ENCODE measurements at regions not wholly inside any gene's neighbourhood (a gene's known extent, or its start where the extent isn't known, plus 50 kb on each side); places are given as distances from the start of the nearest gene placed in this dataset.

DNA sequence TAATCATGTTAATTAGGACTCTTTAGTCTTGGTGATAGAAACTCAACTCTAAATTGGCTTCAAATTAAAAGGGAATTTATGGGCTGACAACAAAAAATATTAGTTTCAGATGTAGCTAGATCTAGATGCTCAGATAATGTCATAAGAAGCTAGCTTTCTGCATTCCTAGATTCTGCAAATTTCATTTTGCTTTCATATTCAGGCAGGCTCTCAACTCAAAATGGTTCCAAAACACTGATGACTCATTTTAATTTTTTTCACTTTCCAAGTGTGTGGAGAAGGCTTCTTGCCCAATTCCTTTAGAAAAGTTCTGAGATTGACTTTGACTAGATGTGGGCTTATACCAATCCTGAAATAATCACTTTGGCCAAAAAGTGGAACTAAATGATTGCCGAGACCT is 236.7 kb upstream of the GOT2 start:
- Histone ChIP-seq H3K9me2 (ENCODE audit: insufficient read depth) (no peaks in the 10 kb centered on the region), H4K20me1 (ENCODE audit: insufficient read depth) (no peaks in the 10 kb centered on the region), H3K4me3 (no peak overlapping the region), H2AFZ (no peak overlapping the region), H3K9me3 (ENCODE audit: insufficient read depth, low read depth) (no peaks in the 10 kb centered on the region), H3K79me2 (ENCODE audit: low read depth) (no peaks in the 10 kb centered on the region), H3K36me3 (ENCODE audit: low read depth) (no peaks in the 10 kb centered on the region), H3K4me1 (replicated peaks; ENCODE audit: insufficient read depth) (no peaks in the 10 kb centered on the region), H3K27ac (no peak overlapping the region), H3F3A (ENCODE audit: insufficient read depth, low read depth) (no peaks in the 10 kb centered on the region), H3K27me3 (ENCODE audit: insufficient read depth, low read depth) (no peaks in the 10 kb centered on the region), H3K4me2 (no peak overlapping the region)
- POLR2A ChIA-PET (ENCODE audit: unreplicated experiment), result no interaction called here
- DNase-seq, result no peak
- CTCF ChIA-PET, result no interaction called here
- no peak for TF ChIP-seq EZH2 (IDR thresholded peaks at IDR 0.05; ENCODE audit: low read depth)
- TF ChIP-seq, protein P1, sequence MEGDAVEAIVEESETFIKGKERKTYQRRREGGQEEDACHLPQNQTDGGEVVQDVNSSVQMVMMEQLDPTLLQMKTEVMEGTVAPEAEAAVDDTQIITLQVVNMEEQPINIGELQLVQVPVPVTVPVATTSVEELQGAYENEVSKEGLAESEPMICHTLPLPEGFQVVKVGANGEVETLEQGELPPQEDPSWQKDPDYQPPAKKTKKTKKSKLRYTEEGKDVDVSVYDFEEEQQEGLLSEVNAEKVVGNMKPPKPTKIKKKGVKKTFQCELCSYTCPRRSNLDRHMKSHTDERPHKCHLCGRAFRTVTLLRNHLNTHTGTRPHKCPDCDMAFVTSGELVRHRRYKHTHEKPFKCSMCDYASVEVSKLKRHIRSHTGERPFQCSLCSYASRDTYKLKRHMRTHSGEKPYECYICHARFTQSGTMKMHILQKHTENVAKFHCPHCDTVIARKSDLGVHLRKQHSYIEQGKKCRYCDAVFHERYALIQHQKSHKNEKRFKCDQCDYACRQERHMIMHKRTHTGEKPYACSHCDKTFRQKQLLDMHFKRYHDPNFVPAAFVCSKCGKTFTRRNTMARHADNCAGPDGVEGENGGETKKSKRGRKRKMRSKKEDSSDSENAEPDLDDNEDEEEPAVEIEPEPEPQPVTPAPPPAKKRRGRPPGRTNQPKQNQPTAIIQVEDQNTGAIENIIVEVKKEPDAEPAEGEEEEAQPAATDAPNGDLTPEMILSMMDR (conservative IDR thresholded peaks at IDR 0.05), result no peak
- intact Hi-C loops (cut with micrococcal nuclease; ENCODE audit: unreplicated experiment), result no loop called here
- no TSS peak for BruUV-seq (replicated peaks)

DNA sequence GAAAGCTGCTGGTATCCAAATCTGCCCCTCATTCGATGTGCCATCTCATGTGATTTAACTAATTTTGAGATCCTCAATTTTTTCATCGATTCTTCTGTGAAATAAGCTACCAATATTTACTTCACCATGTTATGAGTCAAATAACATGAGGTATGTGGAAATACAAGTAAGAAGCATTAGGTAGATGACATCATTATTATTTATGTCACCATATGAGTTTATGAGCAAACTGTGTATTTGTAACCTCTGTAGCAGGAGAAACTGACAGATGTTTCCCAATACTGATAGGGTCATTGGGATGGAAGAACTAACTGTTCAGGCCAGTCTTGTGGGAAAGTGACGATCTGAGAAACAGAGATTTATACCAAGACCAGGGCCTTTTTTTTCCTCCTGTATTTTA is 229.4 kb upstream of the GOT2 start:
- Histone ChIP-seq H3K9me2 (ENCODE audit: insufficient read depth) (no peaks in the 10 kb centered on the region), H3F3A (ENCODE audit: insufficient read depth, low read depth) (no peaks in the 10 kb centered on the region), H3K9me3 (ENCODE audit: insufficient read depth, low read depth) (no peaks in the 10 kb centered on the region), H3K4me2 (no peak overlapping the region), H4K20me1 (ENCODE audit: insufficient read depth) (no peaks in the 10 kb centered on the region), H3K27me3 (ENCODE audit: insufficient read depth, low read depth) (no peaks in the 10 kb centered on the region), H3K4me1 (replicated peaks; ENCODE audit: insufficient read depth) (no peaks in the 10 kb centered on the region), H3K36me3 (ENCODE audit: low read depth) (no peaks in the 10 kb centered on the region), H3K79me2 (ENCODE audit: low read depth) (no peaks in the 10 kb centered on the region), H2AFZ (no peak overlapping the region), H3K27ac (no peak overlapping the region), H3K4me3 (no peak overlapping the region)
- POLR2A ChIA-PET (ENCODE audit: unreplicated experiment), result no interaction called here
- no TSS peak for BruUV-seq (replicated peaks)
- intact Hi-C loops (cut with micrococcal nuclease; ENCODE audit: unreplicated experiment), result no loop called here
- no peak for DNase-seq
- TF ChIP-seq EZH2 (IDR thresholded peaks at IDR 0.05; ENCODE audit: low read depth), result no peak
- TF ChIP-seq, protein P1 (conservative IDR thresholded peaks at IDR 0.05), result no peak
- CTCF ChIA-PET, result no interaction called here

- Histone ChIP-seq H4K20me1 (ENCODE audit: insufficient read depth) (no peaks in the 10 kb centered on the region), H2AFZ (no peak overlapping the region), H3K4me1 (replicated peaks; ENCODE audit: insufficient read depth) (no peaks in the 10 kb centered on the region), H3K9me2 (ENCODE audit: insufficient read depth) (no peaks in the 10 kb centered on the region), H3K79me2 (ENCODE audit: low read depth) (no peaks in the 10 kb centered on the region), H3K9me3 (ENCODE audit: insufficient read depth, low read depth) (no peaks in the 10 kb centered on the region), H3F3A (ENCODE audit: insufficient read depth, low read depth) (no peaks in the 10 kb centered on the region), H3K4me2 (no peak overlapping the region), H3K27me3 (ENCODE audit: insufficient read depth, low read depth) (no peaks in the 10 kb centered on the region), H3K36me3 (ENCODE audit: low read depth) (no peaks in the 10 kb centered on the region), H3K27ac (no peak overlapping the region), H3K4me3 (no peak overlapping the region)
- intact Hi-C loops (cut with micrococcal nuclease; ENCODE audit: unreplicated experiment), result no loop called here
- no peak for DNase-seq
- ChIA-PET POLR2A (ENCODE audit: unreplicated experiment) (no interaction called here), CTCF (no interaction called here)
- no TSS peak for BruUV-seq (replicated peaks)
- TF ChIP-seq, protein P1 (conservative IDR thresholded peaks at IDR 0.05), result no peak
- TF ChIP-seq EZH2 (IDR thresholded peaks at IDR 0.05; ENCODE audit: low read depth), result no peak
Observed at GRCh38 chr16:58962811-58963210, 228.7 kb upstream of the GOT2 start.

Data from PC-9 (cell line).